GM13977 (cell line): ENCODE measurements at regions not wholly inside any gene's neighbourhood (a gene's known extent, or its start where the extent isn't known, plus 50 kb on each side); places are given as distances from the start of the nearest gene placed in this dataset.

Experiments used
- DNase-seq: peaks from one replicate; pipeline ENCODE4 v3.0.0; 2012; ENCODE audit warnings: low spot score
- in situ Hi-C: fragments of 300-500 bp; cut with MboI; formaldehyde crosslinking; loops from one replicate; pipeline ENCODE4 v1.12.0; 2022; ENCODE audit warnings: low sequenced_read_pairs, low pct_unique_long_range_greater_than_20kb, mixed read lengths, inconsistent platforms; ENCODE audit not compliant: unreplicated experiment
- TF ChIP-seq, protein P1 (sequence below): IDR thresholded peaks from 2 replicates; pipeline ENCODE4 v1.5.1; 2012; ENCODE audit warnings: mild to moderate bottlenecking, control low read depth; ENCODE audit not compliant: insufficient read depth; ENCODE audit errors: extremely low read depth, missing control alignments

DNA sequence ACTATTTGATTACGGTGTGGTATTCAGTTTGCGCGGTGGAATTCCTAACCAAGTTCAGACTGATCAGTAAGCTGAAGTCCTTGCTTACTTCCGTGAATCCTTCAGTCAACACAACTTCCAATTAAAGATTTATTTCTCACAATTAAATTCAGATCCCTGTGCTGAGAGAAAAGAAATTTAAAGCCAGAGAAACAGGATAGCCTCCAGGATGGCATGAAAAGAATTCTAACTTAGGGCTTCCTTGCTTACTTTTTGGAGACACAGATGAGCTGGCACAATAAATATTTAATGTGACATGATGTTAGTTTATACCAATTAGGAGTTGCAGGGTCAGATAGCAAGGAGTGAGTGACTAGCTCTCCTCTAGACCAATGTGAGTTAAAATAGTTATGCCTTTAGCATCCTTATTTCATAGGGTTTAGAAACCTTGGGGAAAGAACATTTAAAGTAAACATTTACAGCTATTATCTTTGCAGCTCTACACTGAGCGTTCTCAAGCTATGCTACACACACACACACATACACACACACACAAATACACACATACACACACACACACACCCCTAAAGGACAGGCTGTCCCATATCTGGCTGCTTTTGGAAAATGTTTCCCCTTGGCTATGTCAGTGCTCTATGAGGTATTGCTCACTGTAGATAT lies 151.0 kb downstream of the TRIB2 start:
- TF ChIP-seq, protein P1, sequence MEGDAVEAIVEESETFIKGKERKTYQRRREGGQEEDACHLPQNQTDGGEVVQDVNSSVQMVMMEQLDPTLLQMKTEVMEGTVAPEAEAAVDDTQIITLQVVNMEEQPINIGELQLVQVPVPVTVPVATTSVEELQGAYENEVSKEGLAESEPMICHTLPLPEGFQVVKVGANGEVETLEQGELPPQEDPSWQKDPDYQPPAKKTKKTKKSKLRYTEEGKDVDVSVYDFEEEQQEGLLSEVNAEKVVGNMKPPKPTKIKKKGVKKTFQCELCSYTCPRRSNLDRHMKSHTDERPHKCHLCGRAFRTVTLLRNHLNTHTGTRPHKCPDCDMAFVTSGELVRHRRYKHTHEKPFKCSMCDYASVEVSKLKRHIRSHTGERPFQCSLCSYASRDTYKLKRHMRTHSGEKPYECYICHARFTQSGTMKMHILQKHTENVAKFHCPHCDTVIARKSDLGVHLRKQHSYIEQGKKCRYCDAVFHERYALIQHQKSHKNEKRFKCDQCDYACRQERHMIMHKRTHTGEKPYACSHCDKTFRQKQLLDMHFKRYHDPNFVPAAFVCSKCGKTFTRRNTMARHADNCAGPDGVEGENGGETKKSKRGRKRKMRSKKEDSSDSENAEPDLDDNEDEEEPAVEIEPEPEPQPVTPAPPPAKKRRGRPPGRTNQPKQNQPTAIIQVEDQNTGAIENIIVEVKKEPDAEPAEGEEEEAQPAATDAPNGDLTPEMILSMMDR, result no peak
- in situ Hi-C loops, result no loop called here
- no peak for DNase-seq

DNA sequence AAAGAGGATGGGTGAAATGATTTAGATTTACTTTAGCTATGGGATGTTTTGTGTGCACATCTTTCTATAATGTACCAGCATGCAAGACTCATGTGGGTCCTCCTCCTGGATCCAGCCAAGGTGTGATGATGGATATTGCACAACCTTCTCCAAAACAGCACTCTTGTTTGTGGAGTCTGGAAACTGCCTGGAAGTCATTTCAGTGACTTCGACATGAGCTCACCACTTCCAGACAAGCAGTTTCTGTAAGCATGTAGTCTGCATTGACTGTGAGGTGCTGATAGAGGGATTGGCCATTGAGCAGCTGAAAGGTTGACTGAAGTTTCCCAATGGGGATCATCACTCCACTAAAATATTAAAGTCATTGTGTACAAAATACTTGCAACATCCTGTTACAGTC lies 154.0 kb downstream of the TRIB2 start:
- no peak for DNase-seq
- TF ChIP-seq, protein P1, result no peak
- in situ Hi-C loops, result no loop called here

DNA sequence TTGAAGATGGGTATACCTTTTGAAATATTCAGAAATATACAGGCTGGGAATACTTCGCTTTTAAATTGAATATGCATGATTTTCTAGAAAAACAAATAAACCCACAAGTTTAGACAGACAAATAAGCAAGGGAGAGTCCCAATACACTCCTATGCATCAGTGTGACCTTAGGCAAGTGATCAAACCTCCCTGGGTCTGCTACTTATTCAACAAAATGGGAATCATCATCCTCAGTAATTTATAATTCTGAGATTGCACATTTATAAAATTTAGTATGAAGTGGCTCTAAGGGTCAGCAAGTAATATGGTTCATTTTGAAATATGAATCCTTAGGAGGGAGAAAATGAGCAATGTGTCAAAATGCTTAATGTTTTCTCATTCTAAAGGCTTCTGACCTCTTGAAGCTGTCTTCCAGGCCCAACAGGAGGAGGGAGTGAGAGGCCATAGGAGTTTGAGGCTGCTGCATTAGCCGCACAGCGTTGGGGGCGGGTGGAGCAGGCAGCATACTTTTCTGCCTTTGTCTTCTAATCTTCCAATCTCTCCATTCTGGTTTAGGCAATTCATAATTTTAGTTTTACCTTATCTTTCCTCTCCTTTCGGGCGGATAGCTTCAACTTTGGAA lies 155.1 kb downstream of the TRIB2 start:
- TF ChIP-seq, protein P1, result no peak
- in situ Hi-C loops, result no loop called here
- DNase-seq, result no peak

DNA sequence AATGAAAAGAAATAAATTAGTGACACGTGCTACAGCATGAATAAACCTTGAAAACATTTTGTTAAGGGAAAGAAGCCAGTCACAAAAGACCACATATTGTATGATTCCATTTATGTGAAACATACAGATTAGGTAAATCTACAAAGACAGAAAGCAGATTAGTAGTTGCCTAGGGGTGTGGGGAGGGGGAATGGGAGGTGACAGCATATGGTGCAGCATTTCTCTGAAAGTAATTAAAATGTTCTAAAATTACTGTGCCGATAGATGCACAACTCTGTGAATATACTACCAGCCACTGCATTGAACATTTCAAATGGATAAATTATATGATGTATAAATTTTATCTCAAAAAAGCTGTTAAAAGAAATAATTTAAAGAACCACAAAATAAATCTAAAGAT lies 161.0 kb downstream of the TRIB2 start:
- TF ChIP-seq, protein P1, result no peak
- DNase-seq, result no peak
- in situ Hi-C loops, result no loop called here

DNA sequence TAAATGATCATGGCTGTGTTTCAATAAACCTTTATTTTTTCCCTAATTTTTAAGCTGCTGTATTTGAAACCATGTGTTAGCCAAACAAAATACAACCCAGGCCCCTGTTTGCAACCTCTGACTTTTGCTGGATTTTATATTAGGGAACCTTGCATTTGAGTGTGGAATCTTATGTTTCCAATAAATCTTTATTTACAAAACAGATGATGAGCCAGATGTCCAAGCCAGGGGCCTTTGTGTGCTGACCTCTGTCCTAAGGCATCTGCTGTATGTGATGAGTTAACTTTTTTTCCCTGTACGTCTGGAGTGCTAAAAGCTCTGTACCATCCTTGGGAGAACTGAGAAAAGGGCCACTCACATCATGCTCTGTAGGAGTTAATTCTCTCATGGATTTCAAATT lies 162.9 kb downstream of the TRIB2 start:
- TF ChIP-seq, protein P1, result no peak
- no peak for DNase-seq
- in situ Hi-C loops, result no loop called here

DNA sequence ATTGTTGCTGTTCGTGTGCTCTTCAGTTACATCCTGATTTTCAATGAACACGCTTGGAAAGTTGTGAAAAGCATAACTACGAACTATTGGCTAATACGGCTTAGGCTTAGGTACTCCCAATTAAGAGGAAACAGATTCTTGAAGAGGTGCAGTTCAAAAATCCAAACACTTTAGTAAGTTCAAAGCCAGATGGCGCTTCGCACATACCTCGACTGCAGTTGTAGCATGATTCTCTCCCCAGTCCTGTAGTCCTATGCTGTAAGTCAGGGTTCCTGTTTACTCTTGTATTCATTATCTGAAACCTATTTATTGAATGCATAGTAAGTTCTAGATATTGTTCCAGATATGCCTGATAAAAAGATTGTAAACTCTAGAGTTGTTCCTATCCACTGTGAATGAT lies 165.2 kb downstream of the TRIB2 start:
- TF ChIP-seq, protein P1, result no peak
- in situ Hi-C loops, result no loop called here

More for the DNA sequence above, 165.2 kb downstream of the TRIB2 start:
- no peak for DNase-seq
